ENCODE measurements at regions not wholly inside any gene's neighbourhood (a gene's known extent, or its start where the extent isn't known, plus 50 kb on each side); places are given as distances from the start of the nearest gene placed in this dataset.
"Not testable (repeated sequence)": the region's sequence is repeated elsewhere in the genome, so short reads cannot be mapped to it uniquely, and the experiment has no call there.

GRCh38 chr7:23938937-23939552 lies 229.0 kb downstream of the STK31 start:
- TF ChIP-seq, protein P1, sequence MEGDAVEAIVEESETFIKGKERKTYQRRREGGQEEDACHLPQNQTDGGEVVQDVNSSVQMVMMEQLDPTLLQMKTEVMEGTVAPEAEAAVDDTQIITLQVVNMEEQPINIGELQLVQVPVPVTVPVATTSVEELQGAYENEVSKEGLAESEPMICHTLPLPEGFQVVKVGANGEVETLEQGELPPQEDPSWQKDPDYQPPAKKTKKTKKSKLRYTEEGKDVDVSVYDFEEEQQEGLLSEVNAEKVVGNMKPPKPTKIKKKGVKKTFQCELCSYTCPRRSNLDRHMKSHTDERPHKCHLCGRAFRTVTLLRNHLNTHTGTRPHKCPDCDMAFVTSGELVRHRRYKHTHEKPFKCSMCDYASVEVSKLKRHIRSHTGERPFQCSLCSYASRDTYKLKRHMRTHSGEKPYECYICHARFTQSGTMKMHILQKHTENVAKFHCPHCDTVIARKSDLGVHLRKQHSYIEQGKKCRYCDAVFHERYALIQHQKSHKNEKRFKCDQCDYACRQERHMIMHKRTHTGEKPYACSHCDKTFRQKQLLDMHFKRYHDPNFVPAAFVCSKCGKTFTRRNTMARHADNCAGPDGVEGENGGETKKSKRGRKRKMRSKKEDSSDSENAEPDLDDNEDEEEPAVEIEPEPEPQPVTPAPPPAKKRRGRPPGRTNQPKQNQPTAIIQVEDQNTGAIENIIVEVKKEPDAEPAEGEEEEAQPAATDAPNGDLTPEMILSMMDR (IDR thresholded peaks at IDR 0.05) = no peak
- H3K4me1 ChIP-seq = no peaks in the 10 kb centered on the region
- H3K4me3 ChIP-seq = no peak overlapping the region
- no peak overlapping the region for H3K27ac ChIP-seq
- no peak for DNase-seq
- no peaks in the 10 kb centered on the region for H3K9me3 ChIP-seq
- no peaks in the 10 kb centered on the region for H3K36me3 ChIP-seq
- no peaks in the 10 kb centered on the region for H3K27me3 ChIP-seq
- intact Hi-C loops (cut with DNase I; ENCODE audit: low total_unique reads) = no loop called here

- H3K9me3 ChIP-seq; intact Hi-C loops (cut with DNase I; ENCODE audit: low total_unique reads); H3K27me3 ChIP-seq; H3K27ac ChIP-seq; H3K4me1 ChIP-seq; DNase-seq; H3K4me3 ChIP-seq; H3K36me3 ChIP-seq: not testable (repeated sequence)
These were observed 229.7 kb downstream of the STK31 start for GRCh38 chr7:23939747-23940146.

DNA sequence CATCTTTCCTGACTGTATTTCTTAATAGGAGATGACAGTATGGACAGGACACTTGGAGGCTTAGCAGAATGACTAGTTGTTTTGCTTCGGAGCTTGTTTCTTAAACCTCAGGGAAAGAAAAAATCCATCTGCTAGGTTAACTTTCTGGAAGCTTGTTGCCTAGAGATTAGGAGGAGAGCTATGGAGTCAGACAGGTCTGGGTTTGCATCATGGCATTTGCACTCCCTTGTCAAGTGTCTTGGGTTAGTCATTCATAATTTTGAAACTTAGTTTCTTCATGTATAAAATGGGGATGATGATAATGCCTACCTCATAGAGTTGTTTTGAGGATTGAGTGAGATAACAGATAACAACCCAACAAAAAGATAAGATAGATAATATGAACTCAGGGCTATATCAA lies 231.5 kb downstream of the STK31 start:
- no peak for DNase-seq
- no peak overlapping the region for H3K4me3 ChIP-seq
- TF ChIP-seq, protein P1 (IDR thresholded peaks at IDR 0.05) = no peak
- no peaks in the 10 kb centered on the region for H3K9me3 ChIP-seq
- intact Hi-C loops (cut with DNase I; ENCODE audit: low total_unique reads) = no loop called here
- H3K27ac ChIP-seq = no peak overlapping the region
- H3K36me3 ChIP-seq = no peaks in the 10 kb centered on the region
- H3K27me3 ChIP-seq = no peaks in the 10 kb centered on the region
- H3K4me1 ChIP-seq = no peaks in the 10 kb centered on the region

DNA sequence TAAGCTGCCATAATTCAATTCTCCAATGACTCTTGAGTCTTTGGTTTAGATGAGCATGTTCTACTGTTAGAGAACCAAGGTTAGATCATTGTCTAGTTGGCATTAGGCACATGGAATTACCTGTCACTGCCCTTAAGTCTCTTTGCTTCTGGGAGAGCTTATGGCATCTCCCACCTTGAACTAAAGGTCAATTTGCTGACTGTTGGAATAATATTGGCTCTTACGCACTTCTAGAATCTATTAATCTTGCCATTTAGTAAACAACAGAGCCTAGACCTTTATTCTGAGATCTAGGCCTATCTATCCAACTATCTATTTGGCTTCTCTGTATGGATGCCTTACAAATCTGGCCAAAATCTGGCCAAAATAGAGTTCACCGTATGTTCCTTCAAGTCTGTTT lies 232.0 kb downstream of the STK31 start:
- Histone ChIP-seq H3K36me3 (no peaks in the 10 kb centered on the region), H3K4me3 (no peak overlapping the region), H3K27ac (no peak overlapping the region), H3K9me3 (no peaks in the 10 kb centered on the region), H3K27me3 (no peaks in the 10 kb centered on the region), H3K4me1 (no peaks in the 10 kb centered on the region)
- TF ChIP-seq, protein P1 (IDR thresholded peaks at IDR 0.05) = no peak
- no peak for DNase-seq
- intact Hi-C loops (cut with DNase I; ENCODE audit: low total_unique reads) = no loop called here

- no peak for DNase-seq
- no peak overlapping the region for H3K27ac ChIP-seq
- H3K9me3 ChIP-seq = no peaks in the 10 kb centered on the region
- intact Hi-C loops (cut with DNase I; ENCODE audit: low total_unique reads) = no loop called here
- H3K36me3 ChIP-seq = no peaks in the 10 kb centered on the region
- H3K4me1 ChIP-seq = no peaks in the 10 kb centered on the region
- TF ChIP-seq, protein P1 (IDR thresholded peaks at IDR 0.05) = no peak
- H3K4me3 ChIP-seq = no peak overlapping the region
- no peaks in the 10 kb centered on the region for H3K27me3 ChIP-seq
These were observed 234.1 kb downstream of the STK31 start for GRCh38 chr7:23944131-23944530.

DNA sequence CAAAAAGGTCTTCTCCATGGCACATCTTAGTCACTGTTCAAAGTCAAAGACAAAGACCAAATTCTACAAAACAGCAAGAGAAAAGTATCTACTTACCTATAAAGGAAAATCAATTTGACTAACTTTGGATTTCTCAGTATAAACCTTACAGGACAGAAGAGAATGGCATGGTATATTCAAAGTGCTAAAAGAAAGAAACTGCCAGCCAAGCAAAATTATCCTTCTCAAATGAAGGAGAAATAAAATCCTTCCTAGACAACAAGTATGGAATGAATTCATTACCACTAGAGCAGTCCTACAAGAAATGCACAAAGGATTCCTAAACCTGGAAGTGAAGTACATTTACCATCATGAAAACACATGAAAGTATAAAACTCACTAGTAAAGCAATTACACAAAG lies 235.5 kb downstream of the STK31 start:
- Histone ChIP-seq H3K4me3 (no peak overlapping the region), H3K27me3 (no peaks in the 10 kb centered on the region), H3K27ac (no peak overlapping the region), H3K4me1 (no peaks in the 10 kb centered on the region), H3K36me3 (no peaks in the 10 kb centered on the region), H3K9me3 (no peaks in the 10 kb centered on the region)
- DNase-seq = no peak
- intact Hi-C loops (cut with DNase I; ENCODE audit: low total_unique reads) = no loop called here
- TF ChIP-seq, protein P1 (IDR thresholded peaks at IDR 0.05) = no peak

Data from tibial artery (tissue), 4 donors.